Glutamatergic neuron (in vitro differentiated cells): ENCODE measurements at regions not wholly inside any gene's neighbourhood (a gene's known extent, or its start where the extent isn't known, plus 50 kb on each side); places are given as distances from the start of the nearest gene placed in this dataset.

Experiments
- DNase-seq: peaks from one replicate; pipeline ENCODE4 v3.0.0; 2022
- H3K27ac Mint-ChIP-seq: one replicate; pipeline ENCODE4 v1.8.0; 2020; ENCODE audit warnings: mild to moderate bottlenecking, mixed read lengths, inconsistent platforms; ENCODE audit not compliant: unreplicated experiment
- H3K27me3 Mint-ChIP-seq: one replicate; pipeline ENCODE4 v1.8.0; 2020; ENCODE audit warnings: mild to moderate bottlenecking, moderate library complexity, mixed read lengths, inconsistent platforms; ENCODE audit not compliant: unreplicated experiment
- H3K36me3 Mint-ChIP-seq: one replicate; pipeline ENCODE4 v1.8.0; 2020; ENCODE audit warnings: mild to moderate bottlenecking, mixed read lengths, inconsistent platforms; ENCODE audit not compliant: unreplicated experiment
- H3K4me1 Mint-ChIP-seq: one replicate; pipeline ENCODE4 v1.8.0; 2020; ENCODE audit warnings: mild to moderate bottlenecking, low read depth, mixed read lengths, inconsistent platforms; ENCODE audit not compliant: unreplicated experiment
- H3K4me3 Mint-ChIP-seq: one replicate; pipeline ENCODE4 v1.8.0; 2020; ENCODE audit warnings: mild to moderate bottlenecking, mixed read lengths, inconsistent platforms; ENCODE audit not compliant: unreplicated experiment
- H3K9me3 Mint-ChIP-seq: one replicate; pipeline ENCODE4 v1.8.0; 2020; ENCODE audit warnings: mild to moderate bottlenecking, moderate library complexity, mixed read lengths, inconsistent platforms; ENCODE audit not compliant: unreplicated experiment
- CTCF ChIP-seq: fragments of 200-600 bp; sonication (generic); IDR thresholded peaks from one replicate; pipeline ENCODE4 v1.5.0; 2021; ENCODE audit not compliant: partially characterized antibody, unreplicated experiment

GRCh38 chr13:97726664-97727280 lies 226.7 kb upstream of the IPO5 start:
- no peaks in the 10 kb centered on the region for H3K36me3 Mint-ChIP-seq
- no peak for DNase-seq
- no peak overlapping the region for H3K27ac Mint-ChIP-seq
- no peak for TF ChIP-seq CTCF
- no peaks in the 10 kb centered on the region for H3K4me1 Mint-ChIP-seq
- H3K27me3 Mint-ChIP-seq = no peaks in the 10 kb centered on the region
- H3K9me3 Mint-ChIP-seq = no peaks in the 10 kb centered on the region
- H3K4me3 Mint-ChIP-seq = no peak overlapping the region

- Mint-ChIP-seq H3K36me3 (no peaks in the 10 kb centered on the region), H3K4me1 (no peaks in the 10 kb centered on the region), H3K9me3 (no peaks in the 10 kb centered on the region), H3K4me3 (no peak overlapping the region), H3K27ac (no peak overlapping the region), H3K27me3 (no peaks in the 10 kb centered on the region)
- no peak for DNase-seq
- no peak for TF ChIP-seq CTCF
Observed at GRCh38 chr13:97727991-97728390, 225.5 kb upstream of the IPO5 start.

- Mint-ChIP-seq H3K27me3 (no peaks in the 10 kb centered on the region), H3K4me1 (no peaks in the 10 kb centered on the region), H3K27ac (no peak overlapping the region), H3K4me3 (no peak overlapping the region), H3K36me3 (no peaks in the 10 kb centered on the region), H3K9me3 (peaks cover 4% of the 10 kb centered on the region)
- no peak for TF ChIP-seq CTCF
- no peak for DNase-seq
Observed at GRCh38 chr13:97736436-97736835, 217.0 kb upstream of the IPO5 start.

GRCh38 chr13:97742084-97742483 lies 211.4 kb upstream of the IPO5 start:
- H3K9me3 Mint-ChIP-seq = peaks cover 5% of the 10 kb centered on the region
- DNase-seq = no peak
- H3K4me1 Mint-ChIP-seq = peaks cover 5% of the 10 kb centered on the region
- no peak for TF ChIP-seq CTCF
- no peaks in the 10 kb centered on the region for H3K27me3 Mint-ChIP-seq
- no peak overlapping the region for H3K27ac Mint-ChIP-seq
- no peaks in the 10 kb centered on the region for H3K36me3 Mint-ChIP-seq
- no peak overlapping the region for H3K4me3 Mint-ChIP-seq

GRCh38 chr13:97743938-97744337 lies 209.5 kb upstream of the IPO5 start:
- H3K4me3 Mint-ChIP-seq = no peak overlapping the region
- no peak overlapping the region for H3K27ac Mint-ChIP-seq
- no peaks in the 10 kb centered on the region for H3K36me3 Mint-ChIP-seq

More at GRCh38 chr13:97743938-97744337, 209.5 kb upstream of the IPO5 start:
- Mint-ChIP-seq H3K9me3 (peaks cover 5% of the 10 kb centered on the region), H3K27me3 (no peaks in the 10 kb centered on the region), H3K4me1 (peaks cover 5% of the 10 kb centered on the region)
- no peak for TF ChIP-seq CTCF
- DNase-seq = no peak
